ENCODE measurements at regions not wholly inside any gene's neighbourhood (a gene's known extent, or its start where the extent isn't known, plus 50 kb on each side); places are given as distances from the start of the nearest gene placed in this dataset.

- no peak overlapping the region for H3K27ac Mint-ChIP-seq
- no peak overlapping the region for H3K56ac ChIP-seq (ENCODE audit: insufficient read length, low read depth, low read length)
These were observed 180.8 kb downstream of the VAPA start for GRCh38 chr18:10094655-10095054.

More at GRCh38 chr18:10094655-10095054, 180.8 kb downstream of the VAPA start:
- no peak overlapping the region for H4K91ac ChIP-seq (ENCODE audit: insufficient read length, low read depth, low read length)
- DNase-seq = no peak
- H2BK15ac ChIP-seq (ENCODE audit: low read depth, low read length) = no peak overlapping the region
- peaks cover 34 to 38% of the 10 kb centered on the region in 2 experiments for H3K4me1 Mint-ChIP-seq
- no peaks in the 10 kb centered on the region; the same call in 1 of the 2 replicates for H3K4me1 ChIP-seq (ENCODE audit: insufficient read depth, low read length)
- no peak overlapping the region for H3K9ac ChIP-seq (ENCODE audit: extremely low read depth, insufficient read length, low read length)
- no peak overlapping the region for H3K4me2 ChIP-seq (ENCODE audit: insufficient read depth, insufficient read length, low read length)
- no peaks in the 10 kb centered on the region for H3K23me2 ChIP-seq (ENCODE audit: insufficient read length, low read depth, low read length, poor library complexity, severe bottlenecking)
- no peak overlapping the region for H4K8ac ChIP-seq (replicated peaks; ENCODE audit: insufficient read length, low read depth, low read length)
- no peak overlapping the region for H2BK5ac ChIP-seq (ENCODE audit: insufficient read length, low read length)
- H3K4me3 Mint-ChIP-seq = no peak overlapping the region
- H4K5ac ChIP-seq (ENCODE audit: insufficient read length, low read depth, low read length) = no peak overlapping the region
- H2BK12ac ChIP-seq (ENCODE audit: insufficient read length, low read depth, low read length) = no peak overlapping the region
- no peaks in the 10 kb centered on the region for H3K9me3 ChIP-seq (ENCODE audit: control insufficient read depth, low read depth, low read length)
- H3K4ac ChIP-seq (ENCODE audit: low read depth, low read length) = no peak overlapping the region
- H3K23ac ChIP-seq (ENCODE audit: insufficient read length, low read depth, low read length) = no peak overlapping the region
- H2AK5ac ChIP-seq (ENCODE audit: insufficient read length, low read length) = no peak overlapping the region
- H3K27me3 Mint-ChIP-seq (ENCODE audit: low read depth) = no peaks in the 10 kb centered on the region; the same call in none of the 2 replicates
- H3K18ac ChIP-seq (ENCODE audit: insufficient read length, low read depth, low read length) = no peak overlapping the region
- H3K79me2 ChIP-seq (ENCODE audit: insufficient read depth, low read length) = no peaks in the 10 kb centered on the region
- H3K9me3 Mint-ChIP-seq = peaks cover 10 to 19% of the 10 kb centered on the region in 2 experiments; a peak in 4 of 5 replicates
- H4K20me1 ChIP-seq (ENCODE audit: control insufficient read depth, insufficient read depth, insufficient read length) = no peaks in the 10 kb centered on the region
- H3K79me1 ChIP-seq (ENCODE audit: insufficient read depth, low read depth, low read length, poor library complexity, severe bottlenecking) = no peaks in the 10 kb centered on the region
- no peak overlapping the region for H2AFZ ChIP-seq (ENCODE audit: low read length)
- H3T11ph ChIP-seq (ENCODE audit: low read length) = no peak overlapping the region
- H2BK120ac ChIP-seq (ENCODE audit: low read depth, low read length, poor library complexity, severe bottlenecking) = no peak overlapping the region
- no peak overlapping the region for H2BK20ac ChIP-seq (ENCODE audit: low read depth, low read length, poor library complexity, severe bottlenecking)
- H3K36me3 Mint-ChIP-seq (ENCODE audit: insufficient read depth in 1 of 3, low read depth in 3 of 3) = peaks cover 0 to 19% (median 2%) of the 10 kb centered on the region in 3 experiments; a peak in 4 of 7 replicates
- no peak for TF ChIP-seq CTCF (conservative IDR thresholded peaks at IDR 0.05)
- H3K14ac ChIP-seq (ENCODE audit: insufficient read depth, low read length) = no peak overlapping the region
- WGBS (ENCODE audit: extremely low coverage, insufficient read length, low lambda C conversion rate) = no CpG with 5 or more reads among the region's 1 CpG
- H3K27ac ChIP-seq (ENCODE audit: insufficient read length, low read depth, low read length) = no peak overlapping the region
- no peaks in the 10 kb centered on the region for H3K27me3 ChIP-seq (ENCODE audit: insufficient read depth, low read length)

All from H9 (cell line).